ENCODE measurements at regions not wholly inside any gene's neighbourhood (a gene's known extent, or its start where the extent isn't known, plus 50 kb on each side); places are given as distances from the start of the nearest gene placed in this dataset.

GRCh38 chr16:66143415-66143814, 223.1 kb upstream of the CDH5 start:
- TF ChIP-seq CTCF (IDR thresholded peaks at IDR 0.05; ENCODE audit: poor library complexity) (no peak), EZH2 (IDR thresholded peaks at IDR 0.05; ENCODE audit: borderline replicate concordance) (no peak), EZH2phosphoT487 (IDR thresholded peaks at IDR 0.05; ENCODE audit: low read depth, severe bottlenecking, unreplicated experiment) (no peak)
